ENCODE measurements at regions not wholly inside any gene's neighbourhood (a gene's known extent, or its start where the extent isn't known, plus 50 kb on each side); places are given as distances from the start of the nearest gene placed in this dataset.
"Not testable (repeated sequence)": the region's sequence is repeated elsewhere in the genome, so short reads cannot be mapped to it uniquely, and the experiment has no call there.

DNA sequence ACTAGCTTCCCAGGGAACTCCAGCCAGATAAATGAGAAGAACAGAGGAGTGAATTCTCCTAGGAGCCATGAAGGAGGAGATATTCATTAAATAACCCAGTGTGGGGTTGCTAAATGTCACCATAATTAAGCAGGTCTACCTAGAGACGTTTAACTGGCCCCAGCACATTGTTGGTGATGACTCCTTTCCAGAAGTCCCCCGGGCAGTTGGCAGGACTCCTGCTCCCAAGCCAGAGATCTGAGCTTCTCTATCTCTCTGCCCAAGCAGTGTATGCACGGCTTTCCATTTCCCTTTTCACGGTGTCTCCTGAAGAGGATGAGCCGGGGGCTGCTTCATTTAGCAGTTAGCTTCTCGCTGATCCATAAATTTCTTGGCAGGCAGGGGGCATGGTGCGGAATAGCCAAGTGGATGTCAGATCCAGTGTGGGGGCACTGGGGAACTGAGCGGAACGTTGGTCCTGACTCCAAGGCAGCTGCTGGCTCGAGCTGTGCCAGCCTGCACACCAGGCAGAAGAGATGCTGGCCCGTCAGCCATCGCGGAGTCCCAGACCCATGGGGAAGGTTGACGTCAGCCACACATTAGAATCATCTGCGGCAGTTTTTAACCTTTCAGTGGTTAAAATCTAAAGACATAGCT is 142.0 kb upstream of the NPY start:
- Mint-ChIP-seq H3K4me3 (no peak overlapping the region), H3K27me3 (peaks cover 9% of the 10 kb centered on the region), H3K27ac (no peak overlapping the region), H3K4me1 (no peaks in the 10 kb centered on the region), H3K9me3 (no peaks in the 10 kb centered on the region), H3K36me3 (no peaks in the 10 kb centered on the region)

DNA sequence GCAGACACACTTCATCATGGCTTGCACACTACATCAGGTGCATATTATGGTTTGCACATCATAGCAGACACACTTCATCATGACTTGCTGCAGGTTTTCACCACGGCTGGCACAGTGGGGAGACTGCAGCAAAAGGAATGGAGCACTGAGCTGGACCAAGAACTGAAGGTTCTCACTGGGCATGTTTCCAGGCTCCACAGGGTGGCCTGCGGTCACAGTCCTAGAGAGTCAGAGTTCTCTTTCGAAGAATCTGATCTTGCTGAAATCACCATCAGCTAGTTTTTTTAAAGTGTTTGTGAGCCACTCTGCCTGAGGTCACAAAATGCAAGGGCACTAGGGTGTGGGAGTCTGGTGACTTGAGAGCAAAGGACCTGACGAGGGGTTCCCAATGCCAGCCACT is 140.4 kb upstream of the NPY start:
- H3K4me1 Mint-ChIP-seq: no peaks in the 10 kb centered on the region
- H3K36me3 Mint-ChIP-seq: no peaks in the 10 kb centered on the region
- peaks cover 6% of the 10 kb centered on the region for H3K27me3 Mint-ChIP-seq
- H3K27ac Mint-ChIP-seq: no peak overlapping the region
- H3K9me3 Mint-ChIP-seq: no peaks in the 10 kb centered on the region
- no peak overlapping the region for H3K4me3 Mint-ChIP-seq

DNA sequence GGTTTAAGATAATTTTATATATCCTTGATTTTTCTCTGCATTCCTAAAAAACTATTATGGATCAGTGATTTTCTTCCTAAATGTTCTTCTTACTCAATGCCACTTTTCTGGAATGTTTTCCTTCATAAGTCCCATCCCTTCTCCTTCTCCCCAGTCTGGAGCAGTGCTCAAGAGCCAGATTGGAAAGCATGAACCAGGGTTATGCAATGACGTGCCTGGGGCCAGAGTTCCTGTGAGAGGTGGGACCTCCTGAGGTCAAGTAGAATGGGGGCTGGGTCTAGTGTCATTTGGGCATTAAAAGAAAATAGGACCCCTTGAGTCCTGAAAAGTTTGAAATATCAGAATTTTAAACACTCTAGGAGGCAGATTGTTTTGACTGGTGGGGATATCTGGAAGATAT is 132.0 kb upstream of the NPY start:
- H3K27me3 Mint-ChIP-seq: peaks cover 5% of the 10 kb centered on the region
- no peaks in the 10 kb centered on the region for H3K36me3 Mint-ChIP-seq
- H3K4me1 Mint-ChIP-seq: no peaks in the 10 kb centered on the region
- H3K9me3 Mint-ChIP-seq: no peaks in the 10 kb centered on the region
- H3K27ac Mint-ChIP-seq: no peak overlapping the region
- H3K4me3 Mint-ChIP-seq: no peak overlapping the region

- Mint-ChIP-seq H3K27me3 (peaks cover 5% of the 10 kb centered on the region), H3K27ac (no peak overlapping the region), H3K4me3 (no peak overlapping the region), H3K36me3 (no peaks in the 10 kb centered on the region), H3K4me1 (no peaks in the 10 kb centered on the region), H3K9me3 (no peaks in the 10 kb centered on the region)
Observed at GRCh38 chr7:24152356-24152755, 131.6 kb upstream of the NPY start.

DNA sequence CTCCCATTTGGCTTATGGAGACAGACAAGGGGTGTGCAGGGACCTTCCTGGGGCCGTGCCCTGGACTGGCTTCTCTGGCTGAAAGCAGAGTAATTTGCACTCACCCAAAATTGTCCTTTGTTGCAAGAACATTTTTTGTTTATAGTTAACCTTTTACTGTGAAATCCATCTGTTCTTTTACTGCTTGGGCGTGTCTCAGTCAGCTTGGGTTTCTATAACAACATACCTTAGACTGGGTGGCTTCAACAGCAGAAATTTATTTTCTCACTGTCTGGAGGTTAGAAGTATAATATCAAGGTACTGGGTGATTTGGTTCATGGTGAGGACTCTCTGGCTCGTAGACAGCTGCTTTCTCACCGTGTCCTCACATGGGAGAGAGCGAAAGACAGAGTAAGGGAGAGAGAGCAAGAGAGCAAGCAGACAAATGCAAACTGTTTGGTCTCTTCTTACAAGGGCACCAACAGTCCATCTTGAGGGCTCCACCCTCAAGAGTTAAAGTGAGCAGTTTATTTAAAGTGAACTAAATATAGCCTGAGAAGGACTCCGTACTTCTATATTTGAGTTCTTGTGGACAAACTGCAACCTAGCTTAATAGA is 131.0 kb upstream of the NPY start:
- H3K27ac Mint-ChIP-seq: no peak overlapping the region
- H3K36me3 Mint-ChIP-seq: no peaks in the 10 kb centered on the region
- no peaks in the 10 kb centered on the region for H3K4me1 Mint-ChIP-seq
- no peaks in the 10 kb centered on the region for H3K9me3 Mint-ChIP-seq
- peaks cover 5% of the 10 kb centered on the region for H3K27me3 Mint-ChIP-seq
- no peak overlapping the region for H3K4me3 Mint-ChIP-seq

GRCh38 chr7:24157666-24158065 is 126.3 kb upstream of the NPY start:
- Mint-ChIP-seq H3K36me3 (no peaks in the 10 kb centered on the region), H3K4me1 (no peaks in the 10 kb centered on the region), H3K27me3 (peaks cover 1% of the 10 kb centered on the region), H3K4me3 (no peak overlapping the region), H3K27ac (no peak overlapping the region), H3K9me3 (no peaks in the 10 kb centered on the region)

- H3K27me3 Mint-ChIP-seq: peaks cover 3% of the 10 kb centered on the region
- H3K27ac Mint-ChIP-seq: no peak overlapping the region
- no peak overlapping the region for H3K4me3 Mint-ChIP-seq
- no peaks in the 10 kb centered on the region for H3K9me3 Mint-ChIP-seq
- no peaks in the 10 kb centered on the region for H3K36me3 Mint-ChIP-seq
- no peaks in the 10 kb centered on the region for H3K4me1 Mint-ChIP-seq
Observed at GRCh38 chr7:24158975-24159374, 125.0 kb upstream of the NPY start.

- peaks cover 12% of the 10 kb centered on the region for H3K27me3 Mint-ChIP-seq
- no peaks in the 10 kb centered on the region for H3K4me1 Mint-ChIP-seq
- H3K27ac Mint-ChIP-seq: no peak overlapping the region
- H3K9me3 Mint-ChIP-seq: no peaks in the 10 kb centered on the region
- H3K4me3 Mint-ChIP-seq: no peak overlapping the region
- peaks cover 1% of the 10 kb centered on the region for H3K36me3 Mint-ChIP-seq
Observed at GRCh38 chr7:24164401-24164800, 119.6 kb upstream of the NPY start.

- H3K27ac Mint-ChIP-seq: no peak overlapping the region
- H3K4me1 Mint-ChIP-seq: no peaks in the 10 kb centered on the region
- H3K4me3 Mint-ChIP-seq: no peak overlapping the region
- no peaks in the 10 kb centered on the region for H3K9me3 Mint-ChIP-seq
- peaks cover 10% of the 10 kb centered on the region for H3K27me3 Mint-ChIP-seq
- peaks cover 1% of the 10 kb centered on the region for H3K36me3 Mint-ChIP-seq
Observed at GRCh38 chr7:24169077-24169624, 114.8 kb upstream of the NPY start.

GRCh38 chr7:24171951-24172350 is 112.0 kb upstream of the NPY start:
- H3K4me3 Mint-ChIP-seq, H3K9me3 Mint-ChIP-seq, H3K27ac Mint-ChIP-seq, H3K27me3 Mint-ChIP-seq, H3K36me3 Mint-ChIP-seq, H3K4me1 Mint-ChIP-seq: not testable (repeated sequence)

GRCh38 chr7:24172856-24173255 is 111.1 kb upstream of the NPY start:
- Mint-ChIP-seq H3K27ac (no peak overlapping the region), H3K27me3 (no peaks in the 10 kb centered on the region), H3K36me3 (no peaks in the 10 kb centered on the region), H3K9me3 (no peaks in the 10 kb centered on the region), H3K4me1 (no peaks in the 10 kb centered on the region), H3K4me3 (no peak overlapping the region)

GRCh38 chr7:24175603-24176002 is 108.4 kb upstream of the NPY start:
- Mint-ChIP-seq H3K9me3 (no peaks in the 10 kb centered on the region), H3K36me3 (no peaks in the 10 kb centered on the region), H3K4me3 (no peak overlapping the region), H3K27me3 (peaks cover 1% of the 10 kb centered on the region), H3K4me1 (no peaks in the 10 kb centered on the region), H3K27ac (no peak overlapping the region)

- H3K36me3 Mint-ChIP-seq: no peaks in the 10 kb centered on the region
- H3K27me3 Mint-ChIP-seq: peaks cover 2% of the 10 kb centered on the region
- H3K27ac Mint-ChIP-seq: no peak overlapping the region
- H3K9me3 Mint-ChIP-seq: no peaks in the 10 kb centered on the region
- no peak overlapping the region for H3K4me3 Mint-ChIP-seq
- no peaks in the 10 kb centered on the region for H3K4me1 Mint-ChIP-seq
Observed at GRCh38 chr7:24178811-24179570, 105.0 kb upstream of the NPY start.

- Mint-ChIP-seq H3K27me3 (peaks cover 18% of the 10 kb centered on the region), H3K4me3 (no peak overlapping the region), H3K27ac (no peak overlapping the region), H3K36me3 (peaks cover 2% of the 10 kb centered on the region), H3K9me3 (no peaks in the 10 kb centered on the region), H3K4me1 (no peaks in the 10 kb centered on the region)
Observed at GRCh38 chr7:24191362-24191761, 92.6 kb upstream of the NPY start.

- peaks cover 2% of the 10 kb centered on the region for H3K36me3 Mint-ChIP-seq
- H3K27me3 Mint-ChIP-seq: peaks cover 18% of the 10 kb centered on the region
- no peak overlapping the region for H3K27ac Mint-ChIP-seq
- no peaks in the 10 kb centered on the region for H3K4me1 Mint-ChIP-seq
- no peak overlapping the region for H3K4me3 Mint-ChIP-seq
- H3K9me3 Mint-ChIP-seq: no peaks in the 10 kb centered on the region
Observed at GRCh38 chr7:24192053-24192452, 91.9 kb upstream of the NPY start.

- Mint-ChIP-seq H3K27me3 (peaks cover 18% of the 10 kb centered on the region), H3K36me3 (peaks cover 2% of the 10 kb centered on the region), H3K27ac (no peak overlapping the region), H3K4me1 (no peaks in the 10 kb centered on the region), H3K9me3 (no peaks in the 10 kb centered on the region), H3K4me3 (no peak overlapping the region)
Observed at GRCh38 chr7:24192691-24193090, 91.3 kb upstream of the NPY start.
